ENCODE measurements at regions not wholly inside any gene's neighbourhood (a gene's known extent, or its start where the extent isn't known, plus 50 kb on each side); places are given as distances from the start of the nearest gene placed in this dataset.

GRCh38 chr5:153308282-153308681 lies 182.2 kb upstream of the GRIA1 start:
- TF ChIP-seq POLR2AphosphoS5 (IDR thresholded peaks at IDR 0.05) (no peak), CTCF (IDR thresholded peaks at IDR 0.05) (no peak), POLR2A (IDR thresholded peaks at IDR 0.05) (no peak)
